H9 (cell line): ENCODE measurements at regions not wholly inside any gene's neighbourhood (a gene's known extent, or its start where the extent isn't known, plus 50 kb on each side); places are given as distances from the start of the nearest gene placed in this dataset.

Experiments used
- DNase-seq: peaks from one replicate; pipeline ENCODE4 v3.0.0-alpha.2; 2017
- H2AFZ ChIP-seq: one replicate; pipeline ENCODE4 v1.6.1; 2013; ENCODE audit warnings: mild to moderate bottlenecking, low read length, control low read depth, moderate library complexity
- H2AK5ac ChIP-seq: 2 replicates; pipeline ENCODE4 v1.6.1; 2013; ENCODE audit warnings: low read length, control low read depth, mixed read lengths; ENCODE audit not compliant: insufficient read length
- H2BK120ac ChIP-seq: one replicate; pipeline ENCODE4 v1.6.1; 2013; ENCODE audit warnings: low read depth, mild to moderate bottlenecking, low read length, control low read depth, inconsistent platforms; ENCODE audit not compliant: poor library complexity, severe bottlenecking
- H2BK12ac ChIP-seq: 2 replicates; pipeline ENCODE4 v1.6.1; 2013; ENCODE audit warnings: low read length, control low read depth, mixed read lengths, low read depth; ENCODE audit not compliant: insufficient read length
- H2BK15ac ChIP-seq: 2 replicates; pipeline ENCODE4 v1.6.1; 2013; ENCODE audit warnings: low read depth, low read length, control low read depth
- H2BK20ac ChIP-seq: one replicate; pipeline ENCODE4 v1.6.1; 2013; ENCODE audit warnings: low read depth, mild to moderate bottlenecking, low read length, control low read depth, inconsistent platforms; ENCODE audit not compliant: poor library complexity, severe bottlenecking
- H2BK5ac ChIP-seq: 2 replicates; pipeline ENCODE4 v1.6.1; 2013; ENCODE audit warnings: low read length, control low read depth, mixed read lengths; ENCODE audit not compliant: insufficient read length
- H3K14ac ChIP-seq: 2 replicates; pipeline ENCODE4 v1.6.1; 2013; ENCODE audit warnings: low read length, control low read depth; ENCODE audit not compliant: insufficient read depth
- H3K18ac ChIP-seq: 2 replicates; pipeline ENCODE4 v1.6.1; 2013; ENCODE audit warnings: low read depth, mild to moderate bottlenecking, mixed read lengths, low read length, control low read depth; ENCODE audit not compliant: insufficient read length
- H3K23ac ChIP-seq: 2 replicates; pipeline ENCODE4 v1.6.1; 2013; ENCODE audit warnings: low read length, control low read depth, mixed read lengths, low read depth; ENCODE audit not compliant: insufficient read length
- H3K23me2 ChIP-seq: 2 replicates; pipeline ENCODE4 v1.6.1; 2013; ENCODE audit warnings: low read depth, mild to moderate bottlenecking, mixed read lengths, low read length, control low read depth; ENCODE audit not compliant: insufficient read length, poor library complexity, severe bottlenecking
- H3K27ac ChIP-seq: 2 replicates; pipeline ENCODE4 v1.5.1; 2013; ENCODE audit warnings: low read length, control low read depth, mixed read lengths, low read depth; ENCODE audit not compliant: insufficient read length
- H3K27me3 ChIP-seq: 2 replicates; pipeline ENCODE4 v1.6.1; 2013; ENCODE audit warnings: low read length, control low read depth, inconsistent platforms; ENCODE audit not compliant: insufficient read depth
- H3K4ac ChIP-seq: 2 replicates; pipeline ENCODE4 v1.6.1; 2013; ENCODE audit warnings: low read depth, mild to moderate bottlenecking, control low read depth, inconsistent platforms, low read length, moderate library complexity
- H3K4me1 ChIP-seq: 2 replicates; pipeline ENCODE4 v1.6.1; 2013; ENCODE audit warnings: low read length, control low read depth, inconsistent platforms; ENCODE audit not compliant: insufficient read depth
- H3K4me2 ChIP-seq: 2 replicates; pipeline ENCODE4 v1.6.1; 2013; ENCODE audit warnings: low read length, control low read depth, mixed read lengths; ENCODE audit not compliant: insufficient read length, insufficient read depth
- H3K56ac ChIP-seq: 2 replicates; pipeline ENCODE4 v1.6.1; 2013; ENCODE audit warnings: low read depth, mild to moderate bottlenecking, mixed read lengths, low read length, control low read depth; ENCODE audit not compliant: insufficient read length
- H3K79me1 ChIP-seq: 2 replicates; pipeline ENCODE4 v1.6.1; 2013; ENCODE audit warnings: low read depth, mild to moderate bottlenecking, moderate library complexity, low read length, control low read depth, inconsistent platforms; ENCODE audit not compliant: insufficient read depth, poor library complexity, severe bottlenecking
- H3K79me2 ChIP-seq: 2 replicates; pipeline ENCODE4 v1.6.1; 2013; ENCODE audit warnings: low read length, control low read depth, inconsistent platforms; ENCODE audit not compliant: insufficient read depth
- H3K9ac ChIP-seq: 2 replicates; pipeline ENCODE4 v1.6.1; 2013; ENCODE audit warnings: low read length, control low read depth, mixed read lengths; ENCODE audit not compliant: insufficient read length; ENCODE audit errors: extremely low read depth
- H3K9me3 ChIP-seq: one replicate; pipeline ENCODE4 v1.6.1; 2013; ENCODE audit warnings: low read depth, low read length, inconsistent platforms; ENCODE audit not compliant: control insufficient read depth
- H3T11ph ChIP-seq: one replicate; pipeline ENCODE4 v1.6.1; 2013; ENCODE audit warnings: mild to moderate bottlenecking, low read length, control low read depth, inconsistent platforms
- H4K20me1 ChIP-seq: one replicate; pipeline ENCODE4 v1.6.1; 2013; ENCODE audit not compliant: control insufficient read depth, insufficient read length, insufficient read depth
- H4K5ac ChIP-seq: 2 replicates; pipeline ENCODE4 v1.6.1; 2013; ENCODE audit warnings: low read depth, mild to moderate bottlenecking, mixed read lengths, low read length, control low read depth; ENCODE audit not compliant: insufficient read length
- H4K8ac ChIP-seq: replicated peaks from 2 replicates; pipeline ENCODE4 v1.6.1; 2013; ENCODE audit warnings: low read length, control low read depth, mixed read lengths, low read depth; ENCODE audit not compliant: insufficient read length
- H4K91ac ChIP-seq: 2 replicates; pipeline ENCODE4 v1.6.1; 2013; ENCODE audit warnings: low read depth, mild to moderate bottlenecking, moderate library complexity, mixed read lengths, low read length, control low read depth; ENCODE audit not compliant: insufficient read length
- H3K27ac Mint-ChIP-seq, 3 experiments: 2 replicates in 2 of 3; 3 replicates in 1 of 3; pipeline ENCODE4 v1.8.0; 2020 to 2021; ENCODE audit warnings: mixed read lengths in 3 of 3, mild to moderate bottlenecking in 1 of 3, moderate library complexity in 1 of 3
- H3K27me3 Mint-ChIP-seq: 2 replicates; pipeline ENCODE4 v1.8.0; 2021; ENCODE audit warnings: low read depth, mild to moderate bottlenecking, moderate library complexity, mixed read lengths
- H3K36me3 Mint-ChIP-seq, 3 experiments: 2 replicates in 2 of 3; 3 replicates in 1 of 3; pipeline ENCODE4 v1.8.0; 2020 to 2021; ENCODE audit warnings: low read depth in 3 of 3, mixed read lengths in 3 of 3; ENCODE audit not compliant: insufficient read depth in 1 of 3
- H3K4me1 Mint-ChIP-seq, 2 experiments: 2 replicates each; pipeline ENCODE4 v1.8.0; 2020; ENCODE audit warnings: mixed read lengths in 2 of 2
- H3K4me3 Mint-ChIP-seq, 2 experiments: 2 replicates in 1 of 2; 3 replicates in 1 of 2; pipeline ENCODE4 v1.8.0; 2020 to 2021; ENCODE audit warnings: mild to moderate bottlenecking in 2 of 2, mixed read lengths in 2 of 2, moderate library complexity in 1 of 2
- H3K9me3 Mint-ChIP-seq, 2 experiments: 2 replicates in 1 of 2; 3 replicates in 1 of 2; pipeline ENCODE4 v1.8.0; 2020; ENCODE audit warnings: mild to moderate bottlenecking in 2 of 2, mixed read lengths in 2 of 2, moderate library complexity in 1 of 2
- CTCF ChIP-seq: fragments of 200-600 bp; sonication (generic); conservative IDR thresholded peaks from 3 replicates; pipeline ENCODE4 v1.8.0; 2021; ENCODE audit warnings: antibody characterized with exemption, mild to moderate bottlenecking
- WGBS: extraction: QIAGEN DNeasy Blood & Tissue Kit; methylation state at CpG from one replicate; pipeline ENCODE4 v1.1.7; 2013; ENCODE audit warnings: missing lambda C conversion rate, low lambda C conversion rate, mixed read lengths; ENCODE audit not compliant: insufficient read length; ENCODE audit errors: extremely low coverage; 5-methylcytosine and 5-hydroxymethylcytosine counted together

GRCh38 chr14:98122527-98122926, 1149.5 kb downstream of the BCL11B start:
- Histone ChIP-seq H3K79me2 (no peaks in the 10 kb centered on the region), H3K14ac (no peak overlapping the region)

More at GRCh38 chr14:98122527-98122926, 1149.5 kb downstream of the BCL11B start:
- H4K91ac ChIP-seq: no peak overlapping the region
- no peak overlapping the region for H2BK20ac ChIP-seq
- no peak overlapping the region for H2AK5ac ChIP-seq
- Mint-ChIP-seq H3K27ac (no peak overlapping the region), H3K4me3 (no peak overlapping the region), H3K9me3 (peaks cover 4 to 12% of the 10 kb centered on the region in 2 experiments; a peak in 2 of 5 replicates), H3K4me1 (peaks cover 0 to 6% of the 10 kb centered on the region in 2 experiments; a peak in 1 of 4 replicates), H3K27me3 (no peaks in the 10 kb centered on the region), H3K36me3 (no peaks in the 10 kb centered on the region)
- H3K23ac ChIP-seq: no peak overlapping the region
- H3K27ac ChIP-seq: no peak overlapping the region
- H3K18ac ChIP-seq: no peak overlapping the region
- no peaks in the 10 kb centered on the region for H3K4me1 ChIP-seq
- H4K5ac ChIP-seq: no peak overlapping the region
- H2BK15ac ChIP-seq: no peak overlapping the region
- no peaks in the 10 kb centered on the region for H3K9me3 ChIP-seq
- no peak overlapping the region for H2BK5ac ChIP-seq
- H2AFZ ChIP-seq: no peak overlapping the region
- H3K9ac ChIP-seq: no peak overlapping the region
- no CpG with 5 or more reads among the region's 4 CpGs for WGBS
- H3K23me2 ChIP-seq: no peaks in the 10 kb centered on the region
- no peaks in the 10 kb centered on the region for H3K27me3 ChIP-seq
- H2BK12ac ChIP-seq: no peak overlapping the region
- no peak overlapping the region for H3T11ph ChIP-seq
- no peak overlapping the region for H3K4ac ChIP-seq
- H2BK120ac ChIP-seq: no peak overlapping the region
- H4K8ac ChIP-seq: no peak overlapping the region
- DNase-seq: no peak
- H3K4me2 ChIP-seq: no peak overlapping the region
- no peak for TF ChIP-seq CTCF
- H3K56ac ChIP-seq: no peak overlapping the region
- H3K79me1 ChIP-seq: no peaks in the 10 kb centered on the region
- H4K20me1 ChIP-seq: no peaks in the 10 kb centered on the region
